Neuronal stem cell (in vitro differentiated cells): ENCODE measurements at regions not wholly inside any gene's neighbourhood (a gene's known extent, or its start where the extent isn't known, plus 50 kb on each side); places are given as distances from the start of the nearest gene placed in this dataset.

ENCODE experiments used
- DNase-seq: peaks from one replicate; pipeline ENCODE4 v3.0.0-alpha.2; 2013; ENCODE audit warnings: low spot score
- H2AFZ ChIP-seq: one replicate; pipeline ENCODE4 v1.6.1; 2013; ENCODE audit warnings: mild to moderate bottlenecking, low read length, inconsistent platforms
- H2AK5ac ChIP-seq: 2 replicates; pipeline ENCODE4 v1.6.1; 2013; ENCODE audit warnings: low read depth, mild to moderate bottlenecking, inconsistent platforms, low read length, moderate library complexity, mixed read lengths
- H2BK120ac ChIP-seq: 2 replicates; pipeline ENCODE4 v1.6.1; 2013; ENCODE audit warnings: low read depth, mild to moderate bottlenecking, inconsistent platforms, low read length, moderate library complexity, mixed read lengths
- H2BK12ac ChIP-seq: one replicate; pipeline ENCODE4 v1.6.1; 2013; ENCODE audit warnings: low read length, inconsistent platforms
- H2BK15ac ChIP-seq: 2 replicates; pipeline ENCODE4 v1.6.1; 2013; ENCODE audit warnings: mild to moderate bottlenecking, low read length, inconsistent platforms, mixed read lengths
- H2BK5ac ChIP-seq: one replicate; pipeline ENCODE4 v1.6.1; 2013; ENCODE audit warnings: inconsistent platforms, mild to moderate bottlenecking, low read length, moderate library complexity
- H3K14ac ChIP-seq: one replicate; pipeline ENCODE4 v1.6.1; 2013; ENCODE audit warnings: low read length, inconsistent platforms
- H3K18ac ChIP-seq: 2 replicates; pipeline ENCODE4 v1.6.1; 2013; ENCODE audit warnings: low read length, inconsistent platforms
- H3K23ac ChIP-seq: 2 replicates; pipeline ENCODE4 v1.6.1; 2013; ENCODE audit warnings: low read depth, mild to moderate bottlenecking, mixed read lengths, low read length, inconsistent platforms; ENCODE audit not compliant: poor library complexity
- H3K27ac ChIP-seq: replicated peaks from 3 replicates; pipeline ENCODE4 v1.5.1; 2013; ENCODE audit warnings: low read length, inconsistent platforms
- H3K27me3 ChIP-seq, 3 experiments: 2 replicates each; pipeline ENCODE4 v1.6.1; 2013; ENCODE audit warnings: low read length in 3 of 3, mild to moderate bottlenecking in 2 of 3, inconsistent platforms in 1 of 3, low read depth in 1 of 3, mixed read lengths in 1 of 3, moderate library complexity in 1 of 3; ENCODE audit not compliant: control insufficient read depth in 3 of 3, insufficient read depth in 3 of 3
- H3K36me3 ChIP-seq, 2 donors: replicated peaks in 1 of 2; 2 replicates each; pipeline ENCODE4 v1.6.1; 2013; ENCODE audit warnings: low read length in 2 of 2; ENCODE audit not compliant: control insufficient read depth in 2 of 2, insufficient read depth in 2 of 2
- H3K4ac ChIP-seq: 2 replicates; pipeline ENCODE4 v1.6.1; 2013; ENCODE audit warnings: inconsistent platforms, mild to moderate bottlenecking, low read length, moderate library complexity
- H3K4me1 ChIP-seq, 2 donors: 1 replicate in 1 of 2; 2 replicates in 1 of 2; pipeline ENCODE4 v1.6.1; 2013; ENCODE audit warnings: low read length in 2 of 2, low read depth in 1 of 2; ENCODE audit not compliant: control insufficient read depth in 2 of 2, insufficient read depth in 1 of 2
- H3K4me2 ChIP-seq: one replicate; pipeline ENCODE4 v1.6.1; 2013; ENCODE audit warnings: mild to moderate bottlenecking, low read length, inconsistent platforms; ENCODE audit not compliant: insufficient read depth, poor library complexity, severe bottlenecking
- H3K4me3 ChIP-seq, 2 donors: 2 replicates each; pipeline ENCODE4 v1.5.1; 2013; ENCODE audit warnings: low read length in 2 of 2, mild to moderate bottlenecking in 2 of 2, inconsistent platforms in 1 of 2, moderate library complexity in 1 of 2
- H3K79me1 ChIP-seq: one replicate; pipeline ENCODE4 v1.6.1; 2013; ENCODE audit warnings: low read depth, mild to moderate bottlenecking, inconsistent platforms, low read length, moderate library complexity
- H3K9ac ChIP-seq: one replicate; pipeline ENCODE4 v1.6.1; 2013; ENCODE audit warnings: mild to moderate bottlenecking, low read depth, low read length, inconsistent platforms; ENCODE audit not compliant: poor library complexity
- H3K9me3 ChIP-seq, 2 donors: replicated peaks in 1 of 2; 2 replicates each; pipeline versions ENCODE3 to v1.6.1; 2013; ENCODE audit warnings: low read length in 2 of 2, mild to moderate bottlenecking in 2 of 2, inconsistent platforms in 1 of 2, low read depth in 1 of 2, mixed read lengths in 1 of 2, moderate library complexity in 1 of 2; ENCODE audit not compliant: control insufficient read depth in 2 of 2, insufficient read depth in 1 of 2
- H4K8ac ChIP-seq: one replicate; pipeline ENCODE4 v1.6.1; 2013; ENCODE audit warnings: low read depth, mild to moderate bottlenecking, inconsistent platforms, low read length, moderate library complexity
- H4K91ac ChIP-seq: one replicate; pipeline ENCODE4 v1.6.1; 2013; ENCODE audit warnings: low read length, low read depth, mild to moderate bottlenecking, inconsistent platforms; ENCODE audit not compliant: poor library complexity
- WGBS, 2 donors: extraction: QIAGEN DNeasy Blood & Tissue Kit; methylation state at CpG; one replicate each; pipeline ENCODE4 v1.1.7; 2013; ENCODE audit warnings: missing lambda C conversion rate in 2 of 2, mixed read lengths in 1 of 2; ENCODE audit not compliant: insufficient read length in 2 of 2, insufficient replicate concordance in 1 of 2; ENCODE audit errors: extremely low coverage in 2 of 2; 5-methylcytosine and 5-hydroxymethylcytosine counted together

GRCh38 chr7:24477398-24478136 lies 95.7 kb upstream of the PALS2 start:
- no peaks in the 10 kb centered on the region for H3K9me3 ChIP-seq
- peak overlapping the region; percentile 78 for H2AFZ ChIP-seq
- no peak overlapping the region for H4K8ac ChIP-seq
- H4K91ac ChIP-seq: no peak overlapping the region
- no peak overlapping the region for H2AK5ac ChIP-seq
- no peak overlapping the region for H3K4ac ChIP-seq
- no peak overlapping the region for H3K4me2 ChIP-seq
- H3K4me1 ChIP-seq: peaks cover 1 to 12% of the 10 kb centered on the region in 2 donors
- no peak overlapping the region for H2BK5ac ChIP-seq
- WGBS, 2 donors: no CpG with 5 or more reads among the region's 5 CpGs
- no peak overlapping the region for H3K27ac ChIP-seq
- no peak overlapping the region for H2BK120ac ChIP-seq
- H3K79me1 ChIP-seq: no peaks in the 10 kb centered on the region
- H3K14ac ChIP-seq: no peak overlapping the region
- no peaks in the 10 kb centered on the region for H3K27me3 ChIP-seq
- no peak overlapping the region for H3K4me3 ChIP-seq
- no peak overlapping the region for H2BK12ac ChIP-seq
- no peak overlapping the region for H3K23ac ChIP-seq
- H3K9ac ChIP-seq: no peak overlapping the region
- H3K18ac ChIP-seq: no peak overlapping the region
- DNase-seq: peak; percentile 6
- no peaks in the 10 kb centered on the region for H3K36me3 ChIP-seq
- no peak overlapping the region for H2BK15ac ChIP-seq

- DNase-seq: no peak
- no peak overlapping the region for H3K18ac ChIP-seq
- no peak overlapping the region for H4K91ac ChIP-seq
- H3K4ac ChIP-seq: no peak overlapping the region
- H2BK15ac ChIP-seq: no peak overlapping the region
- H3K4me3 ChIP-seq: no peak overlapping the region
- no peak overlapping the region for H2BK12ac ChIP-seq
- no peak overlapping the region for H2BK5ac ChIP-seq
- H3K4me2 ChIP-seq: no peak overlapping the region
- H3K4me1 ChIP-seq: peaks cover 1 to 12% of the 10 kb centered on the region in 2 donors
- H2AFZ ChIP-seq: peak overlapping the region; percentile 78
- no CpG with 5 or more reads among the region's 3 CpGs for WGBS, 2 donors
- H2AK5ac ChIP-seq: no peak overlapping the region
- H4K8ac ChIP-seq: no peak overlapping the region
- H3K14ac ChIP-seq: no peak overlapping the region
- no peak overlapping the region for H3K27ac ChIP-seq
- no peaks in the 10 kb centered on the region for H3K27me3 ChIP-seq
- H3K9ac ChIP-seq: no peak overlapping the region
- H3K9me3 ChIP-seq: no peaks in the 10 kb centered on the region
- H3K36me3 ChIP-seq: no peaks in the 10 kb centered on the region
- no peaks in the 10 kb centered on the region for H3K79me1 ChIP-seq
- no peak overlapping the region for H3K23ac ChIP-seq
- H2BK120ac ChIP-seq: no peak overlapping the region
These were observed 95.1 kb upstream of the PALS2 start for GRCh38 chr7:24478137-24478655.

GRCh38 chr7:24480501-24480900 lies 92.8 kb upstream of the PALS2 start:
- Histone ChIP-seq H3K4me3 (no peak overlapping the region), H4K8ac (no peak overlapping the region), H3K4me1 (peaks cover 1 to 12% of the 10 kb centered on the region in 2 donors), H3K23ac (no peak overlapping the region), H2BK12ac (no peak overlapping the region), H4K91ac (no peak overlapping the region), H3K79me1 (no peaks in the 10 kb centered on the region), H3K4ac (no peak overlapping the region), H2BK15ac (no peak overlapping the region), H3K18ac (no peak overlapping the region), H2AFZ (no peak overlapping the region), H2BK5ac (no peak overlapping the region), H3K9me3 (no peaks in the 10 kb centered on the region), H3K14ac (no peak overlapping the region), H3K9ac (no peak overlapping the region), H3K27ac (no peak overlapping the region), H3K36me3 (no peaks in the 10 kb centered on the region), H2BK120ac (no peak overlapping the region), H3K27me3 (no peaks in the 10 kb centered on the region), H3K4me2 (no peak overlapping the region), H2AK5ac (no peak overlapping the region)
- DNase-seq: no peak
- no CpG with 5 or more reads among the region's 5 CpGs for WGBS, 2 donors

- Histone ChIP-seq H3K18ac (no peak overlapping the region), H3K9me3 (no peaks in the 10 kb centered on the region), H4K91ac (no peak overlapping the region), H2AFZ (no peak overlapping the region), H3K4me1 (no peaks in the 10 kb centered on the region), H3K4me3 (no peak overlapping the region), H2BK15ac (no peak overlapping the region), H3K27ac (no peak overlapping the region), H3K14ac (no peak overlapping the region), H3K36me3 (no peaks in the 10 kb centered on the region), H2BK5ac (no peak overlapping the region), H3K4me2 (no peak overlapping the region), H4K8ac (no peak overlapping the region), H3K27me3 (peaks cover 0 to 2% (median 0%) of the 10 kb centered on the region in 3 experiments), H3K9ac (no peak overlapping the region), H3K4ac (no peak overlapping the region), H3K23ac (no peak overlapping the region), H3K79me1 (no peaks in the 10 kb centered on the region), H2BK12ac (no peak overlapping the region), H2BK120ac (no peak overlapping the region), H2AK5ac (no peak overlapping the region)
- WGBS, 2 donors: no CpG with 5 or more reads among the region's 2 CpGs
- no peak for DNase-seq
These were observed 89.4 kb upstream of the PALS2 start for GRCh38 chr7:24483804-24484203.
